ENCODE measurements at regions not wholly inside any gene's neighbourhood (a gene's known extent, or its start where the extent isn't known, plus 50 kb on each side); places are given as distances from the start of the nearest gene placed in this dataset.
A peak's percentile ranks its signal among the peaks of the same experiment; 100 is the strongest.

DNA sequence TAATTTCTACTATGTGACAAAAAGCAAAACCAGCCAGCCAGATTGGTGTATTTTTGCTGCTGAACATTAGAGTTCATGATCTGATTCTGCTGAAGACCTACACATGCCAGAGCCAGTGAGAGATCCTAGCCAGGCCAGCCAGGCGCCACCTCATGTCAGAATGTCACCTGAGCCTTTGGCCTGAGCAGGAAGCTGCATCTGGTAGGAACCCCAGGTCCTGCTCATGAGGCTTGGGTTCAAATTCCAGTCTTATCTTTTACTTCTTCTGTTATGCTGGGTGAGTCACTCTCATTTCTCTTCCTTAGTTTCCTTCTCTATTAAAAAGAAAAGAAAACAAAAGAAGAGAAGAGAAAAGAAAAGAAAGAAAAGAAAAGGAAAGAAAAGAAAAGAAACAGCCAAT is 585.1 kb upstream of the CDH5 start:
- DNase-seq: no peak

DNA sequence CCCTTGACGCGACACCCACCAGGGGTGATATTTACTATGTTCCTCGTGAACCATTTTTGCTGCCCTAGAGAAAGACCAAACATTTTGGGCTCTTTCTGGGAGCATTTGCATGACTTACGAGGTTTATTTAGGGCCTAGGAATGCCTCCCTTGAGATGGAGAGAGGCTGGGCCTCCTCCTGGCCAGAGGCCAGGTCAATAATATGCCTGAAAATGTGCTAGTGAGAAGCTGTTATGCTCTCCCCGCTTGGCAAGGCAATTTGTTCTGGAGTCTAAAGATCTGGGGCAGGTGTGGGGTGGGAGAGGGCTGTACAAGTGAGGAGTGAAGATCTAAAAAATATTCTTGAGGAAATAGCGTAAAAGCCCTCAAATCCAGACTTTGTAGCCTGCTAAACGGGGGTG is 587.3 kb upstream of the CDH5 start:
- no peak for DNase-seq

DNA sequence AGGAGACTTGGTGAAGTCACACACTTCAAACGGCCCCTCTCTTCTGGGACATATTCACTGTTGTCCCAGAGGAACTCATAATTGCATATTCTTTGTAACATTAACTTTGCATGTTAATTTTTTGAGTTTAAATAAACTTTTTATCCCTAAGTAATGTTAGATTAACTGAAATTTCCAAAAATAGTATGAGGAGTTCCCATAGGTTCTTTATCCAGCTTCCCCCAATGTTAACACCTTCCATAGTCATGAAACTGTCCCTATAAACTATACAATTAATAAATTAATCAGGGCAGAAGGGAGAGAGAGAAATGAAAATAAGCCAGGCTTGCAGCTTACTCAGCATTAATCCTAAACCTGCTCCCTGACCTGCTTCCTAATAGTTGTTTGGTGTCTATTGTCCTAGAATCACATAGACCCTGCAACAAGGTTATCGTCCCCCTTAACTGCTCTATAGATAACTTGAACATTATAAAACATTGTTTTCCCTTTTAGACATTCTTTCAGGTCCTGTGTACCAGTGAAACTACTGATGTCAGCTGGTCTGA is 589.8 kb upstream of the CDH5 start:
- no peak for DNase-seq

DNA sequence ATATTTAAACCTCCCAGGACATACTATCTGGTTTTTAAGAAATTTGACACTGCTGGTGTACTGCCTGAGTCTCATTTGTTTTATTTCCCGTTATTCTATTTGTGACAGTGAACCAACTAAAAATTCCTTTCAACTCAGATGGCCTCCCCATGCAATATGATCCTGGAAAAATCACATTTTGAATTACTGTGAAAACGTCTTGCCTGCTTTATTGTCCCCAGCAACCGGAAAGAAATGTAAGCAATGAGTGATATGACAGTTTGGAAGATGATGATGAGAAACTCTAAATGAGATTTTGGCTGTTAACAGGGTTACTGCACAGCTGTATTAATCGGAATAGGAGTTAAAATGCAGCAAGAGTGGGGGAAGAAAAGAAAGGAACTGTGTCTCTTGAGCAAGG is 590.7 kb upstream of the CDH5 start:
- no peak for DNase-seq

DNA sequence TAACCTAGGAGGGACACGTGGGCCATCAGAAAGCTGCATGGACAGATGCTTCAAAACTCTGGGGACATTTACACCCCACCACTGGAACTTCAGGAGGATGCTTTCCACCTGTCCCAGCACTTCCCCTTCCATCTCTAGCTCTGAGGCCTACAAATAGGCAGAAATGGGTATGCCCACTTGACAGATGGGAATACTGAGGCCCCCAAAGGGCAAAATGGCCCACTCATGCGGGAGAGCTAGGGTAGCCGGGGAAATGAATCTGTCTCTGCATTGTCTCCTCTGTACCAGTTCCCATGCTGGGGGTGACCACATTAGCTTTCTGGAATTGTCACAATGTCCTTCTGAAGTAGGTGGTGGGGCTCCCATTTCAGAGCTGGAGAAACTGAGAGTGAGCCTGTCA is 592.1 kb upstream of the CDH5 start:
- no peak for DNase-seq

DNA sequence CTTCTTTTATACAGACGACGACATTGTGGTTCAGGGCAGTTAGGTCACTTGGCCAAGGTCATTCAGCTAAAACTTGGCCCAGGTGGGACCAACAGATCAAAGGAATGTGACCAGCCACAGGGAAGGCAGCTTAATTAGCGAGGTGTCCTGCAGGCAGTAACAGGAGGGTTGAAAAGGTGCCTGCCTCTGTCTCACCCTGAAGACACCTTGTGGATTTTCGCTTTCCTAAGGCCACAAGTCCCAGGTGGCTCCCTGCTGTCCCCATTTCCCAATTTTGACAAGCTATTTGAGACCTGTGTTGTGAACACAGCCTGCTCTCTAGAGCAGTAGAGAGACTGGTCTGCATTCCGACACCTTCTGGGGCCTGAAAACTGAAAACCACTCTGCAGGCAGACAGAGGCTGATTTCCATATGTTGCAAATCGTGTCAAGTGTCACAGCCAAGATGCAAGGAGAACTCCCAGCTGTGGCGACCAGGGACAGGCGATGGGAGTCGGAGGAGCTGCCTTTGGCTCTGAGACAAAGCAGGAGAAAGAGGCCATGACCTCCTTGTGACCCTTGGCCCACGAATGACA is 593.1 kb upstream of the CDH5 start:
- DNase-seq: no peak

DNA sequence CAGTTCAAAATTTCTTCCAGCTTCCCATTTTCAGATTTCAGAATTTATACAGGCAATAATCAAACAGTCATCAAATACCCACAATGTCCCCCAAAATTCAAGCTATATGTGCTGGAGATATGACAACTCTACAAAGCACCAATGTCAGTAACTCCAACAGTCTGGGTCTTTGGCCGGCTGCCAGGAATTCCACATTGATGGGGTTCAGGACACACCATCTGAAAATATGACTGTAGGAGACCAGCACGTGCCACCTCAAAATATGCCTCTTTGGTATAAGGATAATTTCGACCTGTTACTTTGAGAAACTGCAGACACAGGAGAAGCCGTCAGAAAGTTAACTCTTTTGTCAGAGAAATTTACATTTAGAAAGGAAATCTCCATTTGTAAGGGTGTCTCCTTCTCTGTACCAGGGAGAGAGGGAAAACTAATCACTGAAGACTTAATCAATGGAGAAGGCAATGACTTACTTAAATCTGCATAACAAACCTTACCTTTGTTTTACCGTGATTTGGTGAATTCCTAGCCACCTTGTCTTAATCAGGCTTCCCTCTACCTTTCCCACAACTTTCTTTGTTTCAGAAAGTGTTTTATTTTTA is 594.3 kb upstream of the CDH5 start:
- DNase-seq: no peak

GRCh38 chr16:65771707-65772106 is 594.8 kb upstream of the CDH5 start:
- no peak for DNase-seq

GRCh38 chr16:65770752-65771151 is 595.7 kb upstream of the CDH5 start:
- DNase-seq: no peak

GRCh38 chr16:65769776-65770438 is 596.6 kb upstream of the CDH5 start:
- peak; percentile 73 for DNase-seq

DNA sequence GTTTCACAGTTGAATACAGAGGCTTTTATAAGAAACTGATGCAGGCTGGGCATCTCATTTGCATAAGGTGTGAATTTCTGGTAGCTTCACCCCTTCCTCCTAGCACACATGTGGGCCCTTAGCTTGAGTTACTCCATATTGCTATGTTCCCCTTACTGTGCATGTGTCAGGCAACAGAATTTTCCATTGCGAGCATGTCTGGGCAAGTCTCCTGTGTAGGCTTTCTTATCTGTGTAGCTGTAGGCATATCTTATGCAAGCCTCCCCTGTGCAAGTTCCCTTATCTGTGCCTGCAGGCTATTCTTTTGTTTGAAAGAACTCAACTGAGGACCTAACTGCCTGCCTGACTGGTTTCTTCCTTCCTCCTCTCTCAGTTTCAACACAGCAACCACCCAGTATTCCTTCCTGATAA is 597.4 kb upstream of the CDH5 start:
- DNase-seq: peak; percentile 95

GRCh38 chr16:65767125-65767524 is 599.4 kb upstream of the CDH5 start:
- no peak for DNase-seq

DNA sequence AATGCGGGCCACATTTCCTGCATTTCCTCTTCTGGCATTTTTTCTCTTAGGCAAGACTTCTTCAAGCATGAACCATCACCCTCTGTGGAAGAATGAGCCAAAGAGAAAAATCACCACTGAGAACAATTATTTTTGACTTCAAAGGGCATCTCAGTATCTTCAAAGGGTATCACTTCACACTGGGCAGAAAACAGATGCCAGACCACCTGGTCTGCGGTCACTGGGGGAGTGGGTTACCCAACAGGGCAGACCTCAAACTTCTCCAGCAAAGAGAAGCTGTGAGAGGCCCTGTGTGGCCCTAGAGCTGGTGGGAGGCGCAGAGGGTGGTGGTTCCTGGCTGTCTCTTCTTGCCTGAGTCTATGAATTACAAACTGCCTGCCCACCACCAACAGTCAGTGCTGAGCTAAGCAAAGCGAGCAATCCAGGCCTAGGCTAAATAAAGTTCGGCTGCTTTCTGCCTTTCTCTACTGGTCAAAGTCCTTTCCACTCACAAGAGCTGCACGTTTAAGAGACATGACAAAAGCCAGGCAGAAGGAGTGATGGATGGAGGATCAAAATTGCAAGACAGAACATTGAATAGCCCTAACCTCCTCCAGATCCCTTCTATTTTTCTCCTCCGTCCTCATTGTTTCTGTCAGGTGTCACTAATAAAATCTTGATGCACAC is 602.7 kb upstream of the CDH5 start:
- DNase-seq: peak; percentile 65

- no peak for DNase-seq
Observed at GRCh38 chr16:65760874-65761273, 605.6 kb upstream of the CDH5 start.

GRCh38 chr16:65758620-65759019 is 607.9 kb upstream of the CDH5 start:
- DNase-seq: no peak

- DNase-seq: no peak
Observed at GRCh38 chr16:65757064-65757463, 609.4 kb upstream of the CDH5 start.

DNA sequence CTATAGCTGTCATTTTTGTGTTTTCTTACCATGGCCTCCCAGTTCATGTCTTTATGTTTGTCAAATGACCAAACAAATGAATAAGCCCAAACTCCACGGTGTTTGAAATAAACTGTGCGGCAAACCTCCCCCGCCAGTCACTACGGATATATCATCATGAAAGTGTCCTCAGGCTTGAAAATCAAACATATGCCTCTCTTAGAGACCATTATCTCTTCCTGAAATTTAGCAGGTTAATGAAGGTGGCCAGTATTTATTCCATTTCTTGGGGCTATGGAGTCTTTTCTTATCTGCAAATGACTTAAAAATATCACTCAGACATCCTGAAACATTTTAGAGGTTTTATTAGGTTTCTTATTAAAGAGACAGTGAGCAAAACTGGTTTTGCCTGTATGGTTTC is 610.3 kb upstream of the CDH5 start:
- DNase-seq: no peak

- no peak for DNase-seq
Observed at GRCh38 chr16:65754820-65755691, 611.4 kb upstream of the CDH5 start.

- DNase-seq: no peak
Observed at GRCh38 chr16:65752522-65752844, 614.0 kb upstream of the CDH5 start.

- no peak for DNase-seq
Observed at GRCh38 chr16:65751622-65752521, 614.6 kb upstream of the CDH5 start.

DNA sequence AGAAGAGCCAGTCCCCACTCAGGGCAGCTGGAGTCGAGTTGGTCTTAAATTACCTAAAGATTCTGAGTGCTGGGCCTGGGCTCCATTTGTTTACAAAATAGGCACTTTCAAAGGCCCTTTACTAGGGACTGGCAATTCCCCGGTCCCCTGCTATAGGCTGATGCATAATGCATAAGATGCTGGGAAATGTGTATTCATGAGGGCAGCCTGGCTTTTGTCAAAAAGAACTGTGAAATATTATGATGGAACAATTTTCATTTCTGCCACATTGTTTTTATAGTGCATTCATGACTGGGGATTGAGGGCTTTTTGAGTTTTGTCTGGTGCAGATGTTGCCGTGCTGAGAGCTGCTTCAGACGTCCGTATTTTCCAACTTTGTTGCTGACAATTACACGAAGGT is 617.0 kb upstream of the CDH5 start:
- DNase-seq: no peak

DNA sequence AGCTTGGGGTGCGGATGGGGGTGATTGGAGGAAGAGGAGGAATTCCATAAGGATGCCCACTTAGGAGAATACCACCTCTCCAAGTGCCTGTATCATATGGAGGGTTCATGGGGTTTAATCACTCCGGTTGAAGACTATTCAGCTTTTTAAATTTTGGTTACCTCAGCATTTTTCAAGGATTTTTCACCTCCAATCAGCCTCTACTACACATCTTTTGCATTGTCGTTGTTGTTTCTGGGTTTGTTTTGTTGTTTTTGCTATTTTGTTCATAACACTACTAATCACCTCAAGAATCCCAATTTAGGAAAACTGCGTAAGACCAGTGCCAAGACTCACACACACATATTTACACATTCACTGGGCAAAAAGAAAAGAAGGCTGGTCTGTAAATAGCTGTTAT is 619.5 kb upstream of the CDH5 start:
- no peak for DNase-seq

All from GF-D8 (cell line).